Astrocyte (in vitro differentiated cells and primary cell): ENCODE measurements at regions not wholly inside any gene's neighbourhood (a gene's known extent, or its start where the extent isn't known, plus 50 kb on each side); places are given as distances from the start of the nearest gene placed in this dataset.
"Not testable (repeated sequence)": the region's sequence is repeated elsewhere in the genome, so short reads cannot be mapped to it uniquely, and the experiment has no call there.

Experiments
- DNase-seq: peaks from one replicate; pipeline ENCODE4 v3.0.0-alpha.2; 2010; ENCODE audit warnings: low read depth
- FAIRE-seq: peaks from 2 replicates; lab custom pipeline; 2011; peaks lifted over from hg19 to GRCh38; lab: Jason Lieb, UNC
- H2AFZ ChIP-seq: 2 replicates; pipeline ENCODE4 v1.6.0; 2012; ENCODE audit warnings: low read depth, low read length, inconsistent platforms
- H3K27ac ChIP-seq: 2 replicates; pipeline ENCODE4 v1.5.1; 2011; ENCODE audit warnings: low read depth, low read length, inconsistent platforms
- H3K27me3 ChIP-seq: 2 replicates; pipeline ENCODE4 v1.6.0; 2011; ENCODE audit warnings: low read length, inconsistent platforms; ENCODE audit not compliant: insufficient read depth
- H3K36me3 ChIP-seq: 2 replicates; pipeline ENCODE4 v1.5.1; 2011; ENCODE audit warnings: low read length, inconsistent platforms; ENCODE audit not compliant: insufficient read depth
- H3K4me1 ChIP-seq: 2 replicates; pipeline ENCODE4 v1.5.1; 2011; ENCODE audit warnings: low read length, inconsistent platforms; ENCODE audit not compliant: insufficient read depth
- H3K4me2 ChIP-seq: 2 replicates; pipeline ENCODE4 v1.6.0; 2012; ENCODE audit warnings: low read length, inconsistent platforms
- H3K4me3 ChIP-seq: 2 replicates; pipeline ENCODE4 v1.5.1; 2011; ENCODE audit warnings: low read depth, mild to moderate bottlenecking, low read length, inconsistent platforms; ENCODE audit not compliant: insufficient read depth
- H3K79me2 ChIP-seq: 2 replicates; pipeline ENCODE4 v1.6.0; 2012; ENCODE audit warnings: mild to moderate bottlenecking, low read length, inconsistent platforms; ENCODE audit not compliant: insufficient read depth
- H3K9ac ChIP-seq: 2 replicates; pipeline ENCODE4 v1.6.0; 2012; ENCODE audit warnings: mild to moderate bottlenecking, low read length, inconsistent platforms
- H3K9me3 ChIP-seq: 2 replicates; pipeline ENCODE4 v1.5.1; 2012; ENCODE audit warnings: low read depth, mild to moderate bottlenecking, low read length, inconsistent platforms; ENCODE audit not compliant: insufficient read depth
- H4K20me1 ChIP-seq: 2 replicates; pipeline ENCODE4 v1.6.0; 2012; ENCODE audit warnings: low read length, inconsistent platforms; ENCODE audit not compliant: insufficient read depth
- H3K27ac Mint-ChIP-seq: one replicate; pipeline ENCODE4 v1.8.0; 2021; ENCODE audit warnings: mild to moderate bottlenecking, mixed read lengths; ENCODE audit not compliant: unreplicated experiment
- H3K27me3 Mint-ChIP-seq: one replicate; pipeline ENCODE4 v1.8.0; 2021; ENCODE audit warnings: low read depth, mixed read lengths; ENCODE audit not compliant: unreplicated experiment
- H3K36me3 Mint-ChIP-seq: one replicate; pipeline ENCODE4 v1.8.0; 2021; ENCODE audit warnings: low read depth, mixed read lengths; ENCODE audit not compliant: unreplicated experiment
- H3K4me1 Mint-ChIP-seq: one replicate; pipeline ENCODE4 v1.8.0; 2021; ENCODE audit warnings: low read depth, mixed read lengths; ENCODE audit not compliant: unreplicated experiment
- H3K4me3 Mint-ChIP-seq: one replicate; pipeline ENCODE4 v1.8.0; 2021; ENCODE audit warnings: mild to moderate bottlenecking, moderate library complexity, mixed read lengths; ENCODE audit not compliant: unreplicated experiment
- H3K9me3 Mint-ChIP-seq: one replicate; pipeline ENCODE4 v1.8.0; 2021; ENCODE audit warnings: mild to moderate bottlenecking, mixed read lengths; ENCODE audit not compliant: unreplicated experiment
- CTCF ChIP-seq: IDR thresholded peaks from 2 replicates; pipeline ENCODE4 v1.5.1; 2011; ENCODE audit warnings: low read depth, mild to moderate bottlenecking, inconsistent platforms, low read length, moderate library complexity; ENCODE audit not compliant: insufficient read depth
- EZH2 ChIP-seq: IDR thresholded peaks from 2 replicates; pipeline ENCODE4 v1.6.1; 2012; ENCODE audit warnings: mild to moderate bottlenecking, low read length, inconsistent platforms; ENCODE audit not compliant: insufficient read depth

- Mint-ChIP-seq H3K27me3 (no peaks in the 10 kb centered on the region), H3K9me3 (peaks cover 2% of the 10 kb centered on the region), H3K4me1 (peaks cover 12% of the 10 kb centered on the region), H3K4me3 (no peak overlapping the region), H3K36me3 (no peaks in the 10 kb centered on the region), H3K27ac (no peak overlapping the region)
- TF ChIP-seq EZH2 (no peak), CTCF (no peak)
- no peaks in the 10 kb centered on the region for H3K36me3 ChIP-seq
- H3K27ac ChIP-seq: no peak overlapping the region
- no peak overlapping the region for H3K4me2 ChIP-seq
- no peaks in the 10 kb centered on the region for H3K9me3 ChIP-seq
- no peaks in the 10 kb centered on the region for H3K27me3 ChIP-seq
- no peaks in the 10 kb centered on the region for H3K4me1 ChIP-seq
- H4K20me1 ChIP-seq: no peaks in the 10 kb centered on the region
- DNase-seq (no peak), FAIRE-seq (no peak)
- H3K4me3 ChIP-seq: no peak overlapping the region
- no peak overlapping the region for H2AFZ ChIP-seq
- no peaks in the 10 kb centered on the region for H3K79me2 ChIP-seq
- no peak overlapping the region for H3K9ac ChIP-seq
These were observed 1502.8 kb upstream of the LRRTM3 start for GRCh38 chr10:65423043-65423442.

- H4K20me1 ChIP-seq, H3K27ac Mint-ChIP-seq, H3K9ac ChIP-seq, H2AFZ ChIP-seq, H3K27me3 Mint-ChIP-seq, H3K27ac ChIP-seq, H3K4me1 ChIP-seq, H3K27me3 ChIP-seq, H3K4me3 ChIP-seq, H3K36me3 ChIP-seq, H3K79me2 ChIP-seq, H3K9me3 Mint-ChIP-seq, DNase-seq, H3K36me3 Mint-ChIP-seq, FAIRE-seq, H3K4me1 Mint-ChIP-seq, H3K4me3 Mint-ChIP-seq, H3K9me3 ChIP-seq, H3K4me2 ChIP-seq: not testable (repeated sequence)
These were observed 1496.5 kb upstream of the LRRTM3 start for GRCh38 chr10:65429381-65429780.

GRCh38 chr10:65430979-65431378 is 1494.9 kb upstream of the LRRTM3 start:
- Histone ChIP-seq H4K20me1 (no peaks in the 10 kb centered on the region), H3K36me3 (no peaks in the 10 kb centered on the region), H3K79me2 (no peaks in the 10 kb centered on the region), H3K4me1 (no peaks in the 10 kb centered on the region), H3K27ac (no peak overlapping the region), H3K9me3 (no peaks in the 10 kb centered on the region), H3K4me3 (no peak overlapping the region), H3K27me3 (no peaks in the 10 kb centered on the region), H3K4me2 (no peak overlapping the region), H2AFZ (no peak overlapping the region), H3K9ac (no peak overlapping the region)
- Mint-ChIP-seq H3K36me3 (no peaks in the 10 kb centered on the region), H3K9me3 (no peaks in the 10 kb centered on the region), H3K27ac (no peak overlapping the region), H3K4me3 (no peak overlapping the region), H3K4me1 (no peaks in the 10 kb centered on the region), H3K27me3 (no peaks in the 10 kb centered on the region)
- TF ChIP-seq CTCF: no peak
- TF ChIP-seq EZH2: no peak
- DNase-seq (no peak), FAIRE-seq (no peak)
